SH-SY5Y (cell line): ENCODE measurements at regions not wholly inside any gene's neighbourhood (a gene's known extent, or its start where the extent isn't known, plus 50 kb on each side); places are given as distances from the start of the nearest gene placed in this dataset.
A peak's percentile ranks its signal among the peaks of the same experiment; 100 is the strongest.

Experiments
- GATA2 ChIP-seq: IDR thresholded peaks from 2 replicates; pipeline ENCODE4 v1.6.1; 2011; ENCODE audit warnings: mild to moderate bottlenecking, low read depth, low read length
- GATA3 ChIP-seq: IDR thresholded peaks from 2 replicates; pipeline ENCODE4 v1.6.1; 2011; ENCODE audit warnings: low read depth, mild to moderate bottlenecking, low read length, moderate library complexity

DNA sequence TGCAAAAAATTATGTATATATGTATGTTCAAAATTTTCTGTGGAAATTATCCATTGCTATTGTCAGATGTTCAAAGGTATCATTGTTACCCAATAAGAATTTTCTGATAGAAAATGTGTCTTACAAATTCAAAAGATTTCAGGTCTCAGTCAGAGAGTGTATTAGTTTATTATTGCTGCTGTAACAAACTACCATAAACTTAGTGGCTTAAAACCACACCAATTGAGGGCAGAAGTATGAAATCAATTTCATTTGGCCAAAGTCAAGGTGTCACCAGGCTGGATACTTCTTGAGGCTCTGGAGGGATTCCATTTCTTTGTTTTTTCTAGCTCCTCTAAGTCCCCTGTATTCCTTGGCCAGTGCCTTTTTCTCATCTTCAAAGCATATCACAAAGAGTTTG lies 914.4 kb upstream of the ROBO1 start:
- TF ChIP-seq GATA2 (no peak), GATA3 (no peak)

DNA sequence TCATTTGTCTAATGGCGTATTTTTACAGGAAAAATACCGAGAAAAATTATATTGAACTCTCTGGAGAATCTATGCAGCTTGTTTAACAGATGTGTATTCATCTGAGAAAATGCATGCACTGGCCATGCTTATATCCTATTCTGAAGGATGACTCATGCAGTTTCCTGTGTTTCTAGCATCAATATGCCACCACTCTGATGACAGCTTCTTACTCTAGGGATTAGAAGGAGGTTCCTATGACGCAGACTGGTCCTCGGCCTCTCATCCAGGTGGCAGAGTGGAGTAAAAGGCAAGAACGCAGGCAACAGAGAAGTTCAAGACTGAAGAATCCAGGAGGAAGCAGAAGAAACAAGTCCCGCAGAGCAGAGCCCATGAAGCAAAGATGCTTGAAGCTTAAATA lies 910.0 kb upstream of the ROBO1 start:
- TF ChIP-seq GATA2, result no peak
- no peak for TF ChIP-seq GATA3

DNA sequence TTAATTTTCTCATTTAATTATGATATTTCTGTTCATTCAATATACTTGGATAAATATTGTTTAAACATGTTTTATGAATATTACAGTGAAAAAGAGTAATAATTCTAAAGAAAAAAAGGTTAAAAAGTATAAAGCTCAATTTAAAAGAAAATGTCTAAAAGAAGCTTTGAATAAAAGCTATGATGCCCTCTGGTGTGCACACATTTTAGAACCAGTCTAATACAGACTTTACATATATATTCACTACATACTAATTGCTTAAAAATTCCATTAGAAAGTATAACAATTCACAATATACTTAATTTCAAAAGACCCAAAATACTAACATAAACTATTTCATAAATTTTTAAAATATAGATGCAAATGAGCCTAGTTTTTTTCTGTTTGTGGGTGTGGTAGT lies 909.1 kb upstream of the ROBO1 start:
- TF ChIP-seq GATA2 (no peak), GATA3 (no peak)

DNA sequence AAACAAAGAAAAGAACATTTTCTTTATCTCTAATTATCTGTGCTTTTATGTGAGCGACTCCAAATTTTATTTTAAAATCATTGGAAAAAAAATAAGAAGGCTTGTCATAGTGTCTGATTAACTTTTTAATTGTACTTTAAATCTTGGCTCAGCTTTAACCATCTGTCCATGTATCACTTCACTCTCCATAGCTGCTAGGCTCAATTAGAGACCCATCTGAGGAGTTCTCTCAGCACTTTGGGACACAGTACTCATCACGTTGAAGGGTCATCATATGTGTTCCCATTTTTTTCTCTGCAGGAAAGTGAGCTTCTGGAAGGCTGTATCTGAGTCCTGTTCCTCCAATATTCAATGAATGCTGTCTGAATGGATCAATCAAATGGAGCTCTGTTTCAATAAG lies 908.5 kb upstream of the ROBO1 start:
- TF ChIP-seq GATA2 (no peak), GATA3 (no peak)

DNA sequence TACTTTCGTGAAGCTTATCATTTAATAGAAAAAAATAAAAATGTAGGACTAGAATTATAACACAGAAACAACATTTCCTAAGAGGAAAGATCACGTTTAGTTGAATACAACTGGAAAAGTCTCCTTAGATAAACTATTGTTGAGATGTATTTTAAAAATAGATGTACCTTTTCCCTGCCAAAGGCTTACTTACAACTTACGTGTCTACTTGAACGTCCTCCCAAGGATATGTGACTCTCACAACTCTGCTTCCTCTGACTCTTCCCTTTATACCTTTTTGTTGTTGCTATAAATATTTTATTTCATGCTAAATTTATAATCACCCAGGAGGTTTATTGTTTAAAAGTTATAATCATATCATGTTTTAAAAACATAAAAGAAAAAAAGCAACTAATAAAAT lies 908.0 kb upstream of the ROBO1 start:
- no peak for TF ChIP-seq GATA2
- no peak for TF ChIP-seq GATA3

DNA sequence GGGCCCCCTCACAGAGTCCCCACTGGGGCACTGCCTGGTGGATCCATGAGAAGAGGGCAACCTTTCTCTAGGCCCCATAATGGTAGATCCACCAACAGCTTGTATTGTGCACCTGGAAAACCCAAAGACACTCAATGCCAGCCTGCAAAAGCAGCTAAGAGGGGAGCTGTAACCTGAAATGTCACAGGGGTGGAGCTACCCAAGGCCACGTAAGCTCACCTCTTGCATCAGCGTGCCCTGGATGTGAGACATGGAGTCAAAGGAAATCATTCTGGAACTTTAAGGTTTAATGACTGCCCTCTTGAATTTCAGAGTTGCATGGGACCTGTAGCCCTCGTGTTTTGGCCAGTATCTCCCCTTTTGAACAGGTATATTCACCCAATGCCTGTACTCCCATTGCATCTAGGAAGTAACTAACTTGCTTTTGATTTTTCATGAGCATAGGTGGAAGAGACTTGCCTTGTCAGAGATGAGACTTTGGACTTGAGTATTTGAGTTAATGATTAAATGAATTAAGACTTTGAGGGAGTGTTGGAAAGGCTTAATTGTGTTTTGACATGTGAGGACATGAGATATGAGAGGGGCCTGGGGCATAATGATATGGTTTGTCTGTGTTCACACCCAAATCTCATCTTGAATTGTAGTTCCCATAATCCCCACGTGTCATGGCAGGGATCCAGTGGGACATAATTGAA lies 900.9 kb upstream of the ROBO1 start:
- TF ChIP-seq GATA3 (no peak), GATA2 (no peak)

DNA sequence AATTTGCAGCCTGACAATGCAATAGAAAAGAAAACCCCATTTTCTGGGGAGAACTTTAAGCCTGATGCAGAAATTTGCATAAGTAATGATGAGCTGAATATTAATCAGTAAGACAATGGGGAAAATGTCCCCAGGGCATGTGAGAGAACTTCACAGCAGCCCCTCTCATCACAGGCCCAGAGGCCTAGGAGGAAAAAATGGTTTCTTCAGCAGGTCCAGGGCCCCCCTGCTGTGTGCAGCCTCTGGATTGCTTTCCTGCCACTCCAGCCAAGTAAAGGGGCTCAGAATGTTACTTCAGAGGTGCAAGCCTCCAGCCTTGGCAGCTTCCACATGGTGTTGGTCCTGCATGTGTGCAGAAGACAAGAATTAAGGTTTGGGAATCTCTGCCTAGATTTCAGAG lies 900.3 kb upstream of the ROBO1 start:
- TF ChIP-seq GATA2 (no peak), GATA3 (no peak)

DNA sequence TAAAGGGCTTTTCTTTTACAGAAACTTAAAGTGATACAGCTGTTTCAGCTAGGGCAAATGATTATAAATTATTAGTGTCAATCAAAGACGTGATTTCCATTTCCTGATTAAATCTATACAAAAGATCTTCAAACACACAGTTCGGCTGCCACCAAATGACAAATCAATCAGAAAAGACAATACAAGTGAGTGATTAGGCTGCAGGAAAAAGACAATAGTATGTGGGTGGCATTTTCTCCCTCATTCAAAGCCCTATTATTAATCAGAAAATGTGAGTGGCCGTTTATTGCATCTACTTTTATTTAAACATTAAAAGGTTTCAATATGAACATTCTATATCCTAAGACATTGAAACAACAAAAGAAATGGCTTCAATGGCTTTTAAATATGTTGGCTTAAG lies 895.6 kb upstream of the ROBO1 start:
- TF ChIP-seq GATA2 (no peak), GATA3 (no peak)

DNA sequence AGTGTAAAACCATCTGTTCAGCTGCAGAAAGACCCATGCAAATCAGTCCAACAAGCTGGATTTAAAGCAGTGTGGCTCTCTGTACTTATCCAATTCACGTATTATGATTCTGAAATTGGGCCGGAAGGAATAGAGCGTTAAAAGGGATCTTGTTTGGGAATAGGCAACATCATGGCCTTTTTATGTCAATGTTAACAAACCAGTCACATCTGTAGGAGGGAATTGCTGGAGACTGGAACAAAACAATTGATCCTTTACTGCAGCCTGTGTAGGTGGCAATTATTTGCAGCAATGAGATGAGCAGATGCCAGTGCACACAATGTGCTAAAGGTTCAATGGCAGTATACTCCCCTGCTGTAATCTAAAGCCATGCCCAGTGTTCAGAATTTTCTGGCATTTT lies 887.4 kb upstream of the ROBO1 start:
- TF ChIP-seq GATA3 (no peak), GATA2 (no peak)

DNA sequence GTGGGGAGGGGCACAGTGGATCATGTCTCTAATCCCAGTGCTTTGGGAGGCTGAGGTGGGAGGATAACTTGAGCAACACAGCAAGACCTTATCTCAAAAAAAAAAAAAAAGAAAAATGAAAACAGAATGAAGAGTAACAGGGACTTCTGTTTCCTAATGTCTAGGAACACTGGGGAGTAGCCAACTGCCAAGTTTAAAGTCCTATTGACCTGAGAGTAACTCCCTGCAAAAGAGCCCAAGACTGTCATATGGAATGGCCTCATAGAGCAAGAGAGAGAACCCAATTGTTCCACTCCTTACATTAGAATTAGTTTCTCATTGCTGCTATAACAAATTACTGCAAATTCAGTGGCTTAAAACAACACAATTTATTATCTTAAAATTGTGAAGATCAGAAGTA lies 881.4 kb upstream of the ROBO1 start:
- TF ChIP-seq GATA3 (no peak), GATA2 (no peak)

DNA sequence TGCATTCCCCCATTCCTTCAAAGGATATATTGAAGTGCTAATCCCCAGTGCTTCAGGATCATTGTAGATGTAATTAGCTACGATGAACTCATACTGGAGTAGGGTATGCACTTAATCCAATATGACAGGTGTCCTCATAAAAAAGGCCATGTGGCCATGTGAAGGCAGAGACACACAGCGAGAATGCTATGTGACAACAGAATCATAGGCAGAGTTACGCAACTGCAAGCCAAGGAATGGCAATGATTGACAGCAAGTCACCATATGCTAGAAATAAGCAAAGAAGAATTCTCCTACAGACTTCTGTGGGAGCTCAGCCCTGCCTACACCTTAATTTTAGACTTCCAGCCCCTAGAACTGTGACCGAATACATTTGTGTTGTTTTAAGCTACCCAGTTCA lies 875.6 kb upstream of the ROBO1 start:
- TF ChIP-seq GATA2 (no peak), GATA3 (no peak)

DNA sequence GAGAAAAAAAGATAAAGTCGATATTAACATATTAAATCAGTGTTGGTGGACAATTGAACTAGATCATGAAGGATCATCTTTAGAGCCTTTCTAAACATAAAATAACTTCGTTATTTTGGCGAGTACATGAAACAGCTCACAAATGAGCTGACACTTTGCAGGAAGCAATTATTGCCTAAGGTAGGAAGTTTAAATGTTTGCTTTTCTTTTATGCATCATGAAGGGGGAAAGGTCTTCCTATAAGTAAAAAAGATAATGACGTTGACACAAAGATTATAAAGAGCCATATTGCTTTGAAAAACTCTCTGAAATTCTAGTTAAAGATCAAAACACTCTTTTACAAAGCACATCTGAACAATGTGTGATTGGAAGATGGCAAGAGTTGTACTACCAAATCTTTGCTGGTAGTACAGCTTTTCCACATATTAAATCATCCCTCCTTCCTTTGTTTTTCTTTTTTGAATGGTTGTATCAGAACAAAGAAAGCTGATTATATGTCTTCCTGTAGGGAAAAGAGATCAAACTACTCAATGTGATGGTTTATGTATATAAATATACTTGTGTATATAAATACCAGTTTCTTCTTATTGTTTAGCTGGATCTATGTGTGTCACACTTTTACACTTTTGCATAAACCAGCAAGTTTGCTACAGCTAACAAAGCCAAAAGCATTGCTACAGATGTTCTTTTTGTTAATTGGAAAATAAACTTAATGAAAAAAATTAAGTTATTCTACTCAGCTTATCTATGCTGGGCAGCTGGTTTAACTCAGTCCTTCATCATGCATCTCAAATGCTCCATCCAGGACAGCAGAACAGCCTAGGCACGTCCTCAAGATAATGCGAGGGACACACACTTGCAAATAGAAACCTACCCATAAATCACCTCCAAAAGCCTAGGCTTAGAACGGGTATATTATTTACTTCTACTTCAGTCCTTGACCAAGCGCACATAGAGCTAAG lies 850.8 kb upstream of the ROBO1 start:
- TF ChIP-seq GATA2 (0 out of 2 replicates have a peak, but pooled peaks have one; percentile 17), GATA3 (no peak)

DNA sequence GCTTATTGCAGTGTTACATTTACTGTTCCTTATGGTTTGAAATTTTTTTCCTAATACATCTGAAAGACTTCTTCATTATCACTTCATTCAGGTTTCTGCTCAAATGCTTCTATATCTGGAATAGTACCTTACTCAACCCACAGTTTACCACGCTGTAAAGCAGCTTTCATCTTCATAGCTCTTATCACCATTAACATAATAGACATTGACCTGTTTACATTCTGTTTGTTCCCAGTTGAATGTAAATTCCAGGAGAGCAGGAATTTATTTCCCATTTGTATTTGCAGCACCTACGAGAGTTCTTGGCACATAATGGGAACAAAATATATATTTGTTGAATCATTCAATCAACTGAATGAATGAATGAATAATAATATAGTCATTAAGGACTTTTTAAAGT lies 844.6 kb upstream of the ROBO1 start:
- TF ChIP-seq GATA2 (no peak), GATA3 (no peak)

DNA sequence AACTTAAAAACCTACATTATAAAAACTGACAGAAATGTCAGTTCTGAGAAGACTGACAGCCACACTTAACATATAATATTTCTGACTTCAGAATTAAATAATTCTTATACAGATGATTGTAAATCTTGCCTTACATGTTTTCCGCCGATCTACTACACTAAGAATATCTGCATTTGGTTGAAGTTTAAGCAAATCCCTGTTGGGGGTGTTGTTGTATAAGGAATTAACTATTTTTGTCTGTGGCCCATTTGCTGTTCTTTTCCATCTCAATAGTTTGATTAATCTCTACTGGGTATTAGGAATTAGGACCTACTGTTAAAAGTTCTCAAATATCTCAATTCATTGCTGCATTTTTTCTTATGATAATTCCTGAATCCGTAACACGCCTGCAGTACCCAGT lies 838.3 kb upstream of the ROBO1 start:
- TF ChIP-seq GATA3 (no peak), GATA2 (no peak)

DNA sequence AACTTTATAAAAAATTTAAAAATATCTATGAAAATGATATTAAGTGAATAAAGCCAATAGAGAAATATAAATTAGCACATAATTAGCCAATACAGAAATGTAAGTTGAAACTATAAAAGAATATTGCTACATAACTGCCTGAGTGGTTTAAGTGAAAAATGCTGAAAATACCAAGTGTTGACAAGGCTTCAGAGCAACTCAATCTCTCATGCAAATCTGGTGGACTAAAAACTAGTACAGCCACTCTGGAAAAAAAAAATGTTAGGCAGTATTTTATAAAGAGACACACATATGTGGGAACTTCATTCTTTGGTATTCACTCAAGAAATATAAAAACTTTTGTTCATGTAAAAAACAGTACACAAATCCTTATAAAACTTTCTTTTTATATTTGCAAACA lies 833.7 kb upstream of the ROBO1 start:
- TF ChIP-seq GATA3 (no peak), GATA2 (no peak)

DNA sequence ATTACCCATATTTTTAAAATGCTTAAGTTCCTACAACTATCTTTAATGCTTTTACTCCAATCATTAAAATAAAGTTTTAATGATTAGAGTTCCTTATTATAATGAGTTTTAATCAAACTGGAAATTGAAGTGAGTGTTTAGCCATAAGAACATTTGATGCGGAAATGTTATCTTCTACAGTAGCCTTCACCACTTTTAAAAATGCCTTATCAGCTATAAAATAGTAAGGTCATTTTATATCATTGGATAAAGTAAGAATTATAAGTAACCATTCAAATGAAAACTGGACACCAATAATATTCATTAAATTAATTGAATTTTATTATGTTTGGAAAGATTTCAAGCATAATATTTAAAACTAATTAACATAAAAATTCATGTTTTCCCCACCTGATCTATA lies 825.0 kb upstream of the ROBO1 start:
- TF ChIP-seq GATA2, result no peak
- no peak for TF ChIP-seq GATA3
